HCT116 (cell line): ENCODE measurements at regions not wholly inside any gene's neighbourhood (a gene's known extent, or its start where the extent isn't known, plus 50 kb on each side); places are given as distances from the start of the nearest gene placed in this dataset.

Experiments used
- ATAC-seq: fragments of 200-7000 bp; cut with Tn5 transposase; 2 replicates; pipeline ENCODE4 v1.9.1; 2020; ENCODE audit warnings: mild to moderate bottlenecking, moderate library complexity
- BruUV-seq: library from RNA; stranded (reverse); fragments of 400-500 nt; replicated peaks from 2 replicates; lab custom pipeline; 2021; lab: Mats Ljungman, UMichigan
- CTCF ChIA-PET: fragments of 300-600 bp; sonication (Branson Sonifier 250); formaldehyde crosslinking; loops from one replicate; lab custom pipeline; 2021; ENCODE audit warnings: antibody characterized with exemption; lab: Charles Lee
- POLR2A ChIA-PET: fragments of 300-600, 350-600 bp; sonication (Branson Sonifier 250); formaldehyde crosslinking; loops from one replicate; lab custom pipeline; 2021; ENCODE audit warnings: antibody characterized with exemption; lab: Charles Lee
- RAD21 ChIA-PET, 2 experiments: fragments of 300-600 bp; sonication (Branson Sonifier 250); formaldehyde crosslinking; loops; one replicate each; lab custom pipeline; 2023; ENCODE audit warnings: low total read pairs in 2 of 2; ENCODE audit not compliant: uncharacterized antibody in 2 of 2, unreplicated experiment in 2 of 2, low non-redundant PET in 1 of 2; lab: Charles Lee
- DNase-seq: peaks from one replicate; pipeline ENCODE4 v3.0.0-alpha.2; 2010; ENCODE audit warnings: low read depth, low spot score
- H2AFZ ChIP-seq: fragments of 200-600 bp; shearing (Covaris generic), sonication (generic); 2 replicates; pipeline ENCODE4 v1.6.1; 2017; ENCODE audit warnings: low read depth, mixed run types, mixed read lengths, antibody characterized with exemption, low read length; ENCODE audit not compliant: poor library complexity, severe bottlenecking
- H3K27ac ChIP-seq: 2 replicates; pipeline ENCODE4 v1.5.1; 2012; ENCODE audit warnings: low read depth, low read length
- H3K27me3 ChIP-seq: fragments of 200-600 bp; sonication (generic); 2 replicates; pipeline ENCODE4 v1.6.1; 2016; ENCODE audit warnings: mixed run types, low read length, mixed read lengths; ENCODE audit not compliant: insufficient read depth
- H3K36me3 ChIP-seq, 2 experiments: fragments of 200-500 bp in 1 of 2; fragments of 200-600 bp in 1 of 2; sonication (Bioruptor generic) in 1 of 2; sonication (generic) in 1 of 2; 2 replicates each; pipeline versions ENCODE4 v1.5.1 to v1.6.1; 2014 to 2016; ENCODE audit warnings: low read length in 2 of 2, inconsistent platforms in 1 of 2, mixed read lengths in 1 of 2, mixed run types in 1 of 2; ENCODE audit not compliant: insufficient read depth in 2 of 2, control insufficient read depth in 1 of 2
- H3K4me1 ChIP-seq, 2 experiments: fragments of 200-600 bp in 1 of 2; sonication (generic) in 1 of 2; 2 replicates each; pipeline versions ENCODE4 v1.5.1 to v1.6.1; 2012 to 2017; ENCODE audit warnings: low read length in 2 of 2, inconsistent platforms in 1 of 2, mild to moderate bottlenecking in 1 of 2, mixed read lengths in 1 of 2, mixed run types in 1 of 2, moderate library complexity in 1 of 2; ENCODE audit not compliant: insufficient read depth in 2 of 2, control insufficient read depth in 1 of 2
- H3K4me2 ChIP-seq: fragments of 200-600 bp; sonication (generic); 2 replicates; pipeline ENCODE4 v1.6.1; 2017; ENCODE audit warnings: mixed run types, low read length, mixed read lengths
- H3K4me3 ChIP-seq, 2 experiments: fragments of 200-600 bp in 1 of 2; sonication (generic) in 1 of 2; replicated peaks in 1 of 2; 2 replicates each; pipeline ENCODE4 v1.5.1; 2011 to 2016; ENCODE audit warnings: low read length in 2 of 2, control low read depth in 1 of 2, low read depth in 1 of 2, mild to moderate bottlenecking in 1 of 2, mixed read lengths in 1 of 2, mixed run types in 1 of 2
- H3K79me2 ChIP-seq: fragments of 200-600 bp; sonication (generic); 2 replicates; pipeline ENCODE4 v1.6.1; 2017; ENCODE audit warnings: mild to moderate bottlenecking, mixed run types, low read length, moderate library complexity, mixed read lengths; ENCODE audit not compliant: insufficient read depth
- H3K9ac ChIP-seq: fragments of 200-600 bp; sonication (generic); 2 replicates; pipeline ENCODE4 v1.6.1; 2016; ENCODE audit warnings: low read length, mixed read lengths
- H3K9me2 ChIP-seq: fragments of 200-600 bp; sonication (generic), shearing (Covaris generic); 2 replicates; pipeline ENCODE4 v1.6.1; 2017; ENCODE audit warnings: mixed run types, mild to moderate bottlenecking, moderate library complexity; ENCODE audit not compliant: insufficient read depth
- H3K9me3 ChIP-seq, 2 experiments: fragments of 200-500 bp in 1 of 2; fragments of 200-600 bp in 1 of 2; sonication (Bioruptor generic) in 1 of 2; sonication (generic) in 1 of 2; 2 replicates each; pipeline ENCODE4 v1.6.1; 2014 to 2017; ENCODE audit warnings: low read length in 2 of 2, mixed read lengths in 2 of 2, inconsistent platforms in 1 of 2, low read depth in 1 of 2, mild to moderate bottlenecking in 1 of 2, mixed run types in 1 of 2, moderate library complexity in 1 of 2; ENCODE audit not compliant: control insufficient read depth in 1 of 2, insufficient read depth in 1 of 2
- H4K20me1 ChIP-seq: fragments of 200-600 bp; sonication (generic), shearing (Covaris generic); 2 replicates; pipeline ENCODE4 v1.6.1; 2017; ENCODE audit warnings: mixed run types, mild to moderate bottlenecking, moderate library complexity; ENCODE audit not compliant: insufficient read depth
- ATF3 ChIP-seq: IDR thresholded peaks from 2 replicates; pipeline ENCODE4 v1.6.1; 2012
- CTCF ChIP-seq, 3 experiments: fragments of 200-600 bp in 1 of 3; sonication (generic) in 1 of 3; IDR thresholded peaks in 2 of 3; conservative IDR thresholded peaks in 1 of 3; 2 replicates each; pipeline ENCODE4 v1.5.1; 2012 to 2017; ENCODE audit warnings: low read depth in 2 of 3, low read length in 2 of 3, antibody characterized with exemption in 1 of 3, borderline replicate concordance in 1 of 3, control low read depth in 1 of 3, mild to moderate bottlenecking in 1 of 3, mixed read lengths in 1 of 3, mixed run types in 1 of 3, moderate library complexity in 1 of 3; ENCODE audit not compliant: insufficient read depth in 1 of 3
- ELF1 ChIP-seq: IDR thresholded peaks from 2 replicates; pipeline ENCODE4 v1.6.1; 2012; ENCODE audit warnings: low read depth, borderline replicate concordance
- EZH2 ChIP-seq: fragments of 200-600 bp; sonication (generic); IDR thresholded peaks from 2 replicates; pipeline ENCODE4 v1.6.1; 2017; ENCODE audit warnings: antibody characterized with exemption, mixed run types
- FOSL1 ChIP-seq: IDR thresholded peaks from 2 replicates; pipeline ENCODE4 v1.6.1; 2012; ENCODE audit warnings: low read depth
- JUND ChIP-seq: IDR thresholded peaks from 2 replicates; pipeline ENCODE4 v1.6.1; 2012
- POLR2AphosphoS5 ChIP-seq: IDR thresholded peaks from 2 replicates; pipeline ENCODE4 v1.6.1; 2011; ENCODE audit warnings: mild to moderate bottlenecking, low read depth, low read length, moderate library complexity
- RAD21 ChIP-seq: IDR thresholded peaks from 2 replicates; pipeline ENCODE4 v1.6.1; 2012; ENCODE audit warnings: low read depth, mild to moderate bottlenecking
- SP1 ChIP-seq: IDR thresholded peaks from 2 replicates; pipeline ENCODE4 v1.6.1; 2012; ENCODE audit warnings: low read depth
- TCF7L2 ChIP-seq: IDR thresholded peaks from 2 replicates; pipeline ENCODE4 v1.7.0; 2011; ENCODE audit warnings: borderline replicate concordance, inconsistent platforms; ENCODE audit not compliant: insufficient read depth, insufficient read length; ENCODE audit errors: extremely low read depth
- YY1 ChIP-seq: IDR thresholded peaks from 2 replicates; pipeline ENCODE4 v1.6.1; 2011; ENCODE audit warnings: low read length, low read depth, moderate library complexity, mild to moderate bottlenecking; ENCODE audit not compliant: insufficient replicate concordance; ENCODE audit errors: extremely low read depth
- ZFX ChIP-seq: fragments of 450-650 bp; IDR thresholded peaks from 2 replicates; pipeline ENCODE4 v1.6.1; 2017
- intact Hi-C: fragments of 100-400 bp; cut with micrococcal nuclease; formaldehyde crosslinking; loops from 2 replicates; pipeline ENCODE4 v1.10.0; 2022

DNA sequence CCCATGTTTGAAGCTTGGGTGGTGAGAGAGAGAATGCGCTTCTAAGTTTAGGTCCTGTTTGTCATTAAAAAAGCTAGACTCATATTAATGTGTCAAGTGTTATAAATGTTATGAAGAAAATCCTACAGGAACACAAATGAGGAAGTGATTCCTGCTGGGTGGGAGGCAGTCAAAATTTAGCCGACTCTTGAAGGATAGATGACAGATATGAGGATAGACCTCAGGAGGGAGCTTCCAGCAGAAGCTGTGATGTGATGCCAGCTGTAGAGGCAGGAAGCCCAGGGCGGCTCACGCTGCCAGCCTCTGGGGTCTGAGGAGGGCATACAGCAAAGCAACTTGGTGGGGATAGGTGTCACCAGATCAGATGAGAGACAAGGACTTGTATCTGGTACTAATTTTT, 74.7 kb upstream of the ADAMTS16 start:
- no peak for TF ChIP-seq YY1
- no peak for TF ChIP-seq TCF7L2
- TF ChIP-seq, all 23 proteins: peak for 0
- Histone ChIP-seq H2AFZ (no peak overlapping the region), H4K20me1 (no peaks in the 10 kb centered on the region), H3K9me3 (no peaks in the 10 kb centered on the region), H3K27ac (no peak overlapping the region), H3K27me3 (peaks cover 38% of the 10 kb centered on the region), H3K9ac (no peak overlapping the region), H3K4me1 (no peaks in the 10 kb centered on the region), H3K4me2 (no peak overlapping the region), H3K9me2 (no peaks in the 10 kb centered on the region), H3K4me3 (no peak overlapping the region), H3K79me2 (no peaks in the 10 kb centered on the region), H3K36me3 (no peaks in the 10 kb centered on the region)
- ChIA-PET POLR2A (no interaction called here), CTCF (no interaction called here), RAD21 (no interaction called here)
- intact Hi-C loops: no loop called here
- ATAC-seq: no peak
- DNase-seq: no peak
- no TSS peak for BruUV-seq

- DNase-seq (no peak), ATAC-seq (no peak)
- no peak overlapping the region for H2AFZ ChIP-seq
- intact Hi-C loops: no loop called here
- H3K4me1 ChIP-seq: no peaks in the 10 kb centered on the region
- no peaks in the 10 kb centered on the region for H3K36me3 ChIP-seq
- H3K9ac ChIP-seq: no peak overlapping the region
- no peaks in the 10 kb centered on the region for H3K9me2 ChIP-seq
- no peak overlapping the region for H3K4me3 ChIP-seq
- no peak overlapping the region for H3K27ac ChIP-seq
- RAD21 ChIA-PET: no interaction called here
- BruUV-seq: no TSS peak
- POLR2A ChIA-PET: no interaction called here
- H3K4me2 ChIP-seq: no peak overlapping the region
- no peaks in the 10 kb centered on the region for H4K20me1 ChIP-seq
- no peaks in the 10 kb centered on the region for H3K79me2 ChIP-seq
- no peaks in the 10 kb centered on the region for H3K9me3 ChIP-seq
- no peak for TF ChIP-seq JUND
- no peak for TF ChIP-seq EZH2
- TF ChIP-seq RAD21: no peak
- TF ChIP-seq YY1: no peak
- no peak for TF ChIP-seq ZFX
- no peak for TF ChIP-seq ELF1
- TF ChIP-seq POLR2AphosphoS5: no peak
- no peak for TF ChIP-seq FOSL1
- no peak for TF ChIP-seq CTCF (IDR thresholded peaks at IDR 0.05 in 2 of 3, conservative IDR thresholded peaks at IDR 0.05 in 1 of 3; ENCODE audit: borderline replicate concordance in 1 of 3, insufficient read depth in 1 of 3, low read depth in 2 of 3, low read length in 2 of 3)
- TF ChIP-seq ATF3: no peak
- TF ChIP-seq TCF7L2: no peak
- no peak for TF ChIP-seq SP1
- H3K27me3 ChIP-seq: peaks cover 46% of the 10 kb centered on the region
- CTCF ChIA-PET: no interaction called here
Observed at GRCh38 chr5:5066276-5067186, 73.6 kb upstream of the ADAMTS16 start.
